ENCODE measurements at regions not wholly inside any gene's neighbourhood (a gene's known extent, or its start where the extent isn't known, plus 50 kb on each side); places are given as distances from the start of the nearest gene placed in this dataset.

DNA sequence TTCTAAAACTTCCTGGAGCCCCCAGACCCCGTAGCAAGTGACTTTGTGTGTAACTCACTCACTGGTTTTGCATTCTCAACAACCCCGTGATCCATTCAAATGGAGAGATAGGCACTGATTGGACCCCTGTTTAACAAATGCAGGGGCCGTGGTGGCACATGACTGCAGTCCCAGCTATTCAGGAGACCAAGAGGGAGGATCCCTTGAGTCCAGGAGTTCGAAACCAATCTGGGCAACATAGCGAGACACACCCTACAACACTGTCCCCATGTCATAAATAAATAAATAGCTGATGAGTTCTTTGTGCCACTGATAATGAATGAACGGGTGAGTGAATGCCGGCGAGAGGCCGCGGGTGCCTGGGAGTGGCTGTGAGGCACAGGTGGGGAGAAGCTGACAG is 59.4 kb upstream of the PAX7 start:
- no peak overlapping the region for H2AFZ ChIP-seq
- H3K9me3 Mint-ChIP-seq: no peaks in the 10 kb centered on the region; the same call in 2 of the 3 replicates
- H3K4me3 Mint-ChIP-seq: no peak overlapping the region
- no peaks in the 10 kb centered on the region for H3K9me2 ChIP-seq (ENCODE audit: insufficient read depth)
- DNase-seq (ENCODE audit: low spot score): no peak
- H3K4me3 ChIP-seq: no peak overlapping the region
- H3K27ac ChIP-seq (ENCODE audit: low read depth): no peak overlapping the region
- H3F3A ChIP-seq (replicated peaks; ENCODE audit: low read depth): no peaks in the 10 kb centered on the region
- no peak overlapping the region for H3K4me2 ChIP-seq
- no peaks in the 10 kb centered on the region; the same call in 2 of the 3 replicates for H3K36me3 Mint-ChIP-seq (ENCODE audit: low read depth)
- H3K4me1 Mint-ChIP-seq: peaks cover 18% of the 10 kb centered on the region
- no peak for TF ChIP-seq ZNF331 (CRISPR knock-in tag; IDR thresholded peaks at IDR 0.05; ENCODE audit: low read depth)
- TF ChIP-seq, protein P1, sequence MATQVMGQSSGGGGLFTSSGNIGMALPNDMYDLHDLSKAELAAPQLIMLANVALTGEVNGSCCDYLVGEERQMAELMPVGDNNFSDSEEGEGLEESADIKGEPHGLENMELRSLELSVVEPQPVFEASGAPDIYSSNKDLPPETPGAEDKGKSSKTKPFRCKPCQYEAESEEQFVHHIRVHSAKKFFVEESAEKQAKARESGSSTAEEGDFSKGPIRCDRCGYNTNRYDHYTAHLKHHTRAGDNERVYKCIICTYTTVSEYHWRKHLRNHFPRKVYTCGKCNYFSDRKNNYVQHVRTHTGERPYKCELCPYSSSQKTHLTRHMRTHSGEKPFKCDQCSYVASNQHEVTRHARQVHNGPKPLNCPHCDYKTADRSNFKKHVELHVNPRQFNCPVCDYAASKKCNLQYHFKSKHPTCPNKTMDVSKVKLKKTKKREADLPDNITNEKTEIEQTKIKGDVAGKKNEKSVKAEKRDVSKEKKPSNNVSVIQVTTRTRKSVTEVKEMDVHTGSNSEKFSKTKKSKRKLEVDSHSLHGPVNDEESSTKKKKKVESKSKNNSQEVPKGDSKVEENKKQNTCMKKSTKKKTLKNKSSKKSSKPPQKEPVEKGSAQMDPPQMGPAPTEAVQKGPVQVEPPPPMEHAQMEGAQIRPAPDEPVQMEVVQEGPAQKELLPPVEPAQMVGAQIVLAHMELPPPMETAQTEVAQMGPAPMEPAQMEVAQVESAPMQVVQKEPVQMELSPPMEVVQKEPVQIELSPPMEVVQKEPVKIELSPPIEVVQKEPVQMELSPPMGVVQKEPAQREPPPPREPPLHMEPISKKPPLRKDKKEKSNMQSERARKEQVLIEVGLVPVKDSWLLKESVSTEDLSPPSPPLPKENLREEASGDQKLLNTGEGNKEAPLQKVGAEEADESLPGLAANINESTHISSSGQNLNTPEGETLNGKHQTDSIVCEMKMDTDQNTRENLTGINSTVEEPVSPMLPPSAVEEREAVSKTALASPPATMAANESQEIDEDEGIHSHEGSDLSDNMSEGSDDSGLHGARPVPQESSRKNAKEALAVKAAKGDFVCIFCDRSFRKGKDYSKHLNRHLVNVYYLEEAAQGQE (IDR thresholded peaks at IDR 0.05; ENCODE audit: unreplicated experiment): no peak
- no peak for TF ChIP-seq NANOG (IDR thresholded peaks at IDR 0.05; ENCODE audit: borderline replicate concordance)
- no peak for TF ChIP-seq ZNF462 (CRISPR knock-in tag; IDR thresholded peaks at IDR 0.05)
- no peak for TF ChIP-seq JUNB (IDR thresholded peaks at IDR 0.05; ENCODE audit: unreplicated experiment)
- TF ChIP-seq POLR2AphosphoS5 (IDR thresholded peaks at IDR 0.05; ENCODE audit: low read depth): no peak
- no peak for TF ChIP-seq ETS1 (IDR thresholded peaks at IDR 0.05)
- TF ChIP-seq EZH2phosphoT487 (IDR thresholded peaks at IDR 0.05; ENCODE audit: unreplicated experiment): no peak
- no peak for TF ChIP-seq STAT1 (IDR thresholded peaks at IDR 0.05; ENCODE audit: unreplicated experiment)
- no peak for TF ChIP-seq ZNF114 (CRISPR knock-in tag; IDR thresholded peaks at IDR 0.05)
- no peak for TF ChIP-seq CREB1 (CRISPR knock-in tag; IDR thresholded peaks at IDR 0.05; ENCODE audit: low read depth)
- no peak for TF ChIP-seq CTCF (conservative IDR thresholded peaks at IDR 0.05; ENCODE audit: low read depth in 2 of 2)
- TF ChIP-seq EZH2 (IDR thresholded peaks at IDR 0.05; ENCODE audit: low read depth, unreplicated experiment): no peak
- no peak overlapping the region for H3K27ac Mint-ChIP-seq
- no peaks in the 10 kb centered on the region for H3K79me2 ChIP-seq (replicated peaks; ENCODE audit: insufficient read depth)
- H3K4me1 ChIP-seq (ENCODE audit: insufficient read depth): peaks cover 5% of the 10 kb centered on the region; the same call in 1 of the 2 replicates
- peaks cover 16% of the 10 kb centered on the region for H3K27me3 Mint-ChIP-seq (ENCODE audit: insufficient read depth, low read depth, poor library complexity)
- H3K36me3 ChIP-seq (ENCODE audit: insufficient read depth): no peaks in the 10 kb centered on the region
- no peaks in the 10 kb centered on the region for H3K27me3 ChIP-seq (ENCODE audit: insufficient read depth)
- no peak for ATAC-seq
- H4K20me1 ChIP-seq (replicated peaks; ENCODE audit: insufficient read depth): no peaks in the 10 kb centered on the region
